ENCODE measurements at regions not wholly inside any gene's neighbourhood (a gene's known extent, or its start where the extent isn't known, plus 50 kb on each side); places are given as distances from the start of the nearest gene placed in this dataset.

DNA sequence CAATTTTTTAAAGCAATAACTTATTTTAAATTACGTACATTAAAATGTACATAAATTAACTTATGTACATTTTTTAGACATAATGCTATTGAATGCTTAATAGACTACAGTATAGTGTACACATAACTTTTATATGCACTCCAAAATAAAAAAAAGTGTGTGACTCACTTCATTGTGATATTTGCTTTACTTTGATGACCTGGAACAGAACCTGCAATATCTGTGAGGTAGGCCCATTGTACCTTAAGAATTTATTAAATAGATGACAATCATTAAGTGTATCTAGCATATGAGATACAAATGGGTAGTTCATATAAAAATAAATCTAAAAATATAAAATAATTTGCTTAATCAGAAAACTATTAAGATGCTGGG is 276.7 kb downstream of the NFKBIZ start:
- H3K9me3 Mint-ChIP-seq (ENCODE audit: low read depth, unreplicated experiment) = peaks cover 9% of the 10 kb centered on the region
- CTCF ChIA-PET = no interaction called here
- no peaks in the 10 kb centered on the region for H3K27me3 Mint-ChIP-seq (ENCODE audit: unreplicated experiment)
- no peak overlapping the region for H3K27ac Mint-ChIP-seq (ENCODE audit: unreplicated experiment)
- H3K4me1 Mint-ChIP-seq (ENCODE audit: low read depth, unreplicated experiment) = peaks cover 40% of the 10 kb centered on the region
- no peak overlapping the region for H3K4me3 Mint-ChIP-seq (ENCODE audit: low read depth, unreplicated experiment)
- TF ChIP-seq, protein P1, sequence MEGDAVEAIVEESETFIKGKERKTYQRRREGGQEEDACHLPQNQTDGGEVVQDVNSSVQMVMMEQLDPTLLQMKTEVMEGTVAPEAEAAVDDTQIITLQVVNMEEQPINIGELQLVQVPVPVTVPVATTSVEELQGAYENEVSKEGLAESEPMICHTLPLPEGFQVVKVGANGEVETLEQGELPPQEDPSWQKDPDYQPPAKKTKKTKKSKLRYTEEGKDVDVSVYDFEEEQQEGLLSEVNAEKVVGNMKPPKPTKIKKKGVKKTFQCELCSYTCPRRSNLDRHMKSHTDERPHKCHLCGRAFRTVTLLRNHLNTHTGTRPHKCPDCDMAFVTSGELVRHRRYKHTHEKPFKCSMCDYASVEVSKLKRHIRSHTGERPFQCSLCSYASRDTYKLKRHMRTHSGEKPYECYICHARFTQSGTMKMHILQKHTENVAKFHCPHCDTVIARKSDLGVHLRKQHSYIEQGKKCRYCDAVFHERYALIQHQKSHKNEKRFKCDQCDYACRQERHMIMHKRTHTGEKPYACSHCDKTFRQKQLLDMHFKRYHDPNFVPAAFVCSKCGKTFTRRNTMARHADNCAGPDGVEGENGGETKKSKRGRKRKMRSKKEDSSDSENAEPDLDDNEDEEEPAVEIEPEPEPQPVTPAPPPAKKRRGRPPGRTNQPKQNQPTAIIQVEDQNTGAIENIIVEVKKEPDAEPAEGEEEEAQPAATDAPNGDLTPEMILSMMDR (IDR thresholded peaks at IDR 0.05; ENCODE audit: unreplicated experiment) = no peak
- no TSS peak for BruUV-seq (replicated peaks)
- intact Hi-C loops (cut with micrococcal nuclease; ENCODE audit: unreplicated experiment) = loop anchor here (2.0 kb wide), 1 partner anchor 37 kb away; no protein-coding TSS in a partner anchor
- peaks cover 12% of the 10 kb centered on the region for H3K36me3 Mint-ChIP-seq (ENCODE audit: insufficient read depth, unreplicated experiment)
- DNase-seq = no peak

DNA sequence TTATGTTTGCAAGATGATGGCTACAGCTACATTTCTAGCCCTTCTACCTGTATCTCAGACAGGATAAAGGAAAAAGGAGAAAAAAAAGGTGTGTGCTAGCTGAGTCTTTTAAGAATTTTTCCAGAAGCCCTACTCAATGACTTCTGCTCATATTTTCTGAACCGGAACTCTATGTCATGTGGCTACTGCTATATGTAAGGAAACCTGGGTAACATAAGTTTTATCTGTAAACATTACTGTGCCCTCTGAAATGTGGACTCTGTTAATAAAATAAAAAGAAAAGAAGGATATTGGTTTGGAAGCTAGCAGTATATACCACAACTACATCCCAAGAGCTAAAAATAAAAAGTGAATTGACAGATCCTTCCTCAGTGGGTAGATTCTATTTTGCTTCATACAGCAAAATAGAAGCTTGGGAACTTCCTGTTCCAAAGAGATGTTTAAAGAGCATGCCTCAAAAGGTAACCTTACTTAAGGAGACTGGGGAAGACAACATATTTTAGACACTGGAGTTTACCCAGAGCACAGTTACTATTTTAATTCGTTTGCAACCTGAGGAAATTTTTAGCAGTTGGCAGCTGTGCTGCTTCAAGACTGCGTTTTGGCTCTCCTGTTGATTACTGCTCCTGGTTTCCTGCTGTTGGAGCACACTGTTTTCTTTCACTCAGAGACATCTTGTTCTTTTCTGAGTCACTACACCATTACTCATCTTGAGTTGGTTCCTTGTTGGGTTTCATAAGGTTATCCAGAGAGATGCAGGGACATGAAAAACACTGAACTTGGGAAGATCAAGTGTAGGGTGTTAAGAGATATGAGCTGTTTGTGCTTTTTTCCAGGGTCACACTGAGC is 280.7 kb downstream of the NFKBIZ start:
- TF ChIP-seq, protein P1 (IDR thresholded peaks at IDR 0.05; ENCODE audit: unreplicated experiment) = no peak
- intact Hi-C loops (cut with micrococcal nuclease; ENCODE audit: unreplicated experiment) = no loop called here
- H3K36me3 Mint-ChIP-seq (ENCODE audit: insufficient read depth, unreplicated experiment) = peaks cover 7% of the 10 kb centered on the region
- peaks cover 43% of the 10 kb centered on the region for H3K4me1 Mint-ChIP-seq (ENCODE audit: low read depth, unreplicated experiment)
- H3K9me3 Mint-ChIP-seq (ENCODE audit: low read depth, unreplicated experiment) = no peaks in the 10 kb centered on the region
- H3K27ac Mint-ChIP-seq (ENCODE audit: unreplicated experiment) = peak overlapping the region; percentile 90
- H3K27me3 Mint-ChIP-seq (ENCODE audit: unreplicated experiment) = no peaks in the 10 kb centered on the region
- peak; percentile 20 for DNase-seq
- H3K4me3 Mint-ChIP-seq (ENCODE audit: low read depth, unreplicated experiment) = no peak overlapping the region
- no TSS peak for BruUV-seq (replicated peaks)
- CTCF ChIA-PET = interaction anchor here (1.0 to 1.4 kb wide), 2 partner anchors 17 to 18 kb away, joined by 3 to 5 read pairs; no protein-coding TSS in a partner anchor

DNA sequence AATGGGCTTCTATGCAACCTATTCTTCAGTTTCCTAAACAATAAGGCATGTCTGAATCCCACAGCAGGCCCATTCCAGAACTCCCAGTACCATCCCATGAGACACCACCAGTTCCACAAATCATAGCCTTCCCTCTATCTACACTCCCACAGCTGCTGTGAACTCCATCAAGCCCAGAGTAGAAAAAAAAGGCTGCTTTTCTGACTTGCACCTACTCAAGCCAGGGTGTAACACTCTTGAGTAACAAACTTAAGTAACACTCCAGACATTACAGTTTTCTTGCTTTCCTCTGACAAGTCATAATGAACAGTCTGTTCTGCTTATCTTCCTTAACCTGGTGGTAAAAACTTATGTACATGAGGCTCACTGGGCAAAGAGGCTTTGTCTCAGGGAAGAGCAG is 283.1 kb downstream of the NFKBIZ start:
- intact Hi-C loops (cut with micrococcal nuclease; ENCODE audit: unreplicated experiment) = no loop called here
- peak overlapping the region; percentile 19 for H3K27ac Mint-ChIP-seq (ENCODE audit: unreplicated experiment)
- H3K27me3 Mint-ChIP-seq (ENCODE audit: unreplicated experiment) = no peaks in the 10 kb centered on the region
- no peak for DNase-seq
- no peak overlapping the region for H3K4me3 Mint-ChIP-seq (ENCODE audit: low read depth, unreplicated experiment)
- CTCF ChIA-PET = no interaction called here
- BruUV-seq (replicated peaks) = no TSS peak
- H3K9me3 Mint-ChIP-seq (ENCODE audit: low read depth, unreplicated experiment) = no peaks in the 10 kb centered on the region
- TF ChIP-seq, protein P1 (IDR thresholded peaks at IDR 0.05; ENCODE audit: unreplicated experiment) = no peak
- peaks cover 37% of the 10 kb centered on the region for H3K4me1 Mint-ChIP-seq (ENCODE audit: low read depth, unreplicated experiment)
- H3K36me3 Mint-ChIP-seq (ENCODE audit: insufficient read depth, unreplicated experiment) = peaks cover 7% of the 10 kb centered on the region

DNA sequence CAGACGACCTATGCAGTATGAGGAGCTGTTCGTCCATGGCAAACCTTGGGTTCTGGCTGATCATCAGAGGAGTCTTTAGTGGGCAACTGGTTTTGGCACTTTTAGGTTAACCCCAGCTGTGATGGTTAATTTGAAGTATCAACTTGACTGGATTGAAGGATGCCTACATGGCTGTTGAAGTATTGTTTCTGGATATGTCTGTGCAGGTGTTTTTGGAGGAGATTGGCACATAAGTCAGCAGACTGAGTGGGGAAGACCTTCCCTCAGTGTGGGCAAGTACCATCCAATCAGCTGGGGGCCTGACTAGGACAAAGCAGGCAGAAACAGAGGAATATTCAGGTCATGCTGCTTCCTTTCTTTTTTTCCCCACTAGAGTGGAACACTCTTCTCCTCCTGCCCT is 284.1 kb downstream of the NFKBIZ start:
- no TSS peak for BruUV-seq (replicated peaks)
- Mint-ChIP-seq H3K27ac (ENCODE audit: unreplicated experiment) (no peak overlapping the region), H3K4me1 (ENCODE audit: low read depth, unreplicated experiment) (peaks cover 37% of the 10 kb centered on the region), H3K36me3 (ENCODE audit: insufficient read depth, unreplicated experiment) (peaks cover 7% of the 10 kb centered on the region), H3K4me3 (ENCODE audit: low read depth, unreplicated experiment) (no peak overlapping the region), H3K27me3 (ENCODE audit: unreplicated experiment) (no peaks in the 10 kb centered on the region), H3K9me3 (ENCODE audit: low read depth, unreplicated experiment) (no peaks in the 10 kb centered on the region)
- CTCF ChIA-PET = no interaction called here
- DNase-seq = no peak
- intact Hi-C loops (cut with micrococcal nuclease; ENCODE audit: unreplicated experiment) = no loop called here
- TF ChIP-seq, protein P1 (IDR thresholded peaks at IDR 0.05; ENCODE audit: unreplicated experiment) = no peak

Data from Calu3 (cell line).